GM18868 (cell line): ENCODE measurements at regions not wholly inside any gene's neighbourhood (a gene's known extent, or its start where the extent isn't known, plus 50 kb on each side); places are given as distances from the start of the nearest gene placed in this dataset.

Source experiments
- ATAC-seq: cut with Tn5 transposase; IDR thresholded peaks from one replicate; pipeline ENCODE4 v1.9.1; 2021; ENCODE audit warnings: mild to moderate bottlenecking, moderate library complexity; ENCODE audit not compliant: unreplicated experiment

- no peak for ATAC-seq
Observed at GRCh38 chr11:24298146-24298545, 198.7 kb upstream of the LUZP2 start.

- ATAC-seq: no peak
Observed at GRCh38 chr11:24311974-24312373, 184.9 kb upstream of the LUZP2 start.

- no peak for ATAC-seq
Observed at GRCh38 chr11:24312464-24313238, 184.2 kb upstream of the LUZP2 start.

- no peak for ATAC-seq
Observed at GRCh38 chr11:24321229-24321628, 175.6 kb upstream of the LUZP2 start.

GRCh38 chr11:24324211-24324610 lies 172.6 kb upstream of the LUZP2 start:
- ATAC-seq: no peak

GRCh38 chr11:24344222-24344621 lies 152.6 kb upstream of the LUZP2 start:
- no peak for ATAC-seq

- ATAC-seq: no peak
Observed at GRCh38 chr11:24348908-24349307, 147.9 kb upstream of the LUZP2 start.

- ATAC-seq: no peak
Observed at GRCh38 chr11:24351179-24351578, 145.7 kb upstream of the LUZP2 start.

GRCh38 chr11:24356501-24356900 lies 140.4 kb upstream of the LUZP2 start:
- ATAC-seq: no peak

- no peak for ATAC-seq
Observed at GRCh38 chr11:24357620-24358410, 139.0 kb upstream of the LUZP2 start.

- no peak for ATAC-seq
Observed at GRCh38 chr11:24372491-24372890, 124.4 kb upstream of the LUZP2 start.

- ATAC-seq: no peak
Observed at GRCh38 chr11:24373516-24373915, 123.3 kb upstream of the LUZP2 start.

- ATAC-seq: no peak
Observed at GRCh38 chr11:24375351-24375750, 121.5 kb upstream of the LUZP2 start.

GRCh38 chr11:24375931-24376330 lies 120.9 kb upstream of the LUZP2 start:
- no peak for ATAC-seq

- ATAC-seq: no peak
Observed at GRCh38 chr11:24383137-24383536, 113.7 kb upstream of the LUZP2 start.

GRCh38 chr11:24384240-24384639 lies 112.6 kb upstream of the LUZP2 start:
- no peak for ATAC-seq

- ATAC-seq: no peak
Observed at GRCh38 chr11:24386546-24387397, 110.1 kb upstream of the LUZP2 start.

GRCh38 chr11:24389575-24389974 lies 107.3 kb upstream of the LUZP2 start:
- no peak for ATAC-seq

- ATAC-seq: no peak
Observed at GRCh38 chr11:24390016-24390415, 106.8 kb upstream of the LUZP2 start.

- ATAC-seq: no peak
Observed at GRCh38 chr11:24390762-24391161, 106.1 kb upstream of the LUZP2 start.

- no peak for ATAC-seq
Observed at GRCh38 chr11:24391167-24391566, 105.7 kb upstream of the LUZP2 start.
